GM12878 (cell line): ENCODE measurements at regions not wholly inside any gene's neighbourhood (a gene's known extent, or its start where the extent isn't known, plus 50 kb on each side); places are given as distances from the start of the nearest gene placed in this dataset.

Experiments used
- EZH2 ChIP-seq: IDR thresholded peaks from 2 replicates; pipeline ENCODE4 v1.6.1; 2012; ENCODE audit warnings: low read depth, mild to moderate bottlenecking, control low read depth, inconsistent platforms, low read length, borderline replicate concordance; ENCODE audit not compliant: control insufficient read depth
- JUND ChIP-seq: IDR thresholded peaks from 2 replicates; pipeline ENCODE4 v1.6.1; 2012; ENCODE audit warnings: low read depth, mild to moderate bottlenecking, low read length, improper control_type of control experiment, moderate library complexity
- MEF2A ChIP-seq: IDR thresholded peaks from 2 replicates; pipeline ENCODE4 v1.6.1; 2011; ENCODE audit warnings: low read depth, mild to moderate bottlenecking, low read length, moderate library complexity; ENCODE audit not compliant: insufficient read depth
- NFXL1 ChIP-seq: fragments of 450-650 bp; IDR thresholded peaks from 2 replicates; pipeline ENCODE4 v1.6.1; 2017; ENCODE audit warnings: antibody characterized with exemption, mild to moderate bottlenecking, borderline replicate concordance
- RBBP5 ChIP-seq: fragments of 200-600 bp; sonication (generic); conservative IDR thresholded peaks from 2 replicates; pipeline ENCODE4 v1.6.1; 2016
- SMAD5 ChIP-seq: IDR thresholded peaks from 2 replicates; pipeline ENCODE4 v1.6.1; 2016; ENCODE audit warnings: antibody characterized with exemption, low read depth
- YY1 ChIP-seq: IDR thresholded peaks from 2 replicates; pipeline ENCODE4 v1.6.1; 2011; ENCODE audit warnings: low read depth, mild to moderate bottlenecking, low read length
- TF ChIP-seq, protein P1 (sequence below): IDR thresholded peaks from 2 replicates; pipeline ENCODE4 v1.6.1; 2012; ENCODE audit warnings: improper control_type of control experiment, low read depth, low read length; ENCODE audit not compliant: insufficient replicate concordance
- TF ChIP-seq, protein P2 (sequence below): fragments of 450-650 bp; formaldehyde crosslinking; IDR thresholded peaks from 2 replicates; pipeline ENCODE4 v1.4.0; 2020; ENCODE audit warnings: mild to moderate bottlenecking, moderate library complexity

DNA sequence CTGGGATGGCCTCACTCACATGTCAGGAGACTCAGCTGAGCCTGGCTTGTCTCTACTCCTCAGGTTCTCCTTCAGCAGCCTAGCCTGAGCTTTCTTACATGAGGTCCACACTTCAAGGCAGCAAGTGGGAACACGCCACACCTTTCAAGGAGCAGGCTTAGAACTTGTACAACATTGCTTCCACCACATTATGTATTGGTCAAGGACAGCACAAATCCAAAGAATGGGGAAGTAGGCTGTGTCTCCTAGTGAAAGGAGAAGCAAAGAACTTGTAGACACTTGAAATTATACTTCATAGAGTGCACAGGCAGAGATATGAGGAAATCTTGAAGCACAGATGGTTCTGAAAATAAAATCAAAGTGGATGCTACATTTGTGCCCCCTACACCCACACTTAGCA is 120.9 kb upstream of the NOCT start (continued):
- TF ChIP-seq, protein P1, sequence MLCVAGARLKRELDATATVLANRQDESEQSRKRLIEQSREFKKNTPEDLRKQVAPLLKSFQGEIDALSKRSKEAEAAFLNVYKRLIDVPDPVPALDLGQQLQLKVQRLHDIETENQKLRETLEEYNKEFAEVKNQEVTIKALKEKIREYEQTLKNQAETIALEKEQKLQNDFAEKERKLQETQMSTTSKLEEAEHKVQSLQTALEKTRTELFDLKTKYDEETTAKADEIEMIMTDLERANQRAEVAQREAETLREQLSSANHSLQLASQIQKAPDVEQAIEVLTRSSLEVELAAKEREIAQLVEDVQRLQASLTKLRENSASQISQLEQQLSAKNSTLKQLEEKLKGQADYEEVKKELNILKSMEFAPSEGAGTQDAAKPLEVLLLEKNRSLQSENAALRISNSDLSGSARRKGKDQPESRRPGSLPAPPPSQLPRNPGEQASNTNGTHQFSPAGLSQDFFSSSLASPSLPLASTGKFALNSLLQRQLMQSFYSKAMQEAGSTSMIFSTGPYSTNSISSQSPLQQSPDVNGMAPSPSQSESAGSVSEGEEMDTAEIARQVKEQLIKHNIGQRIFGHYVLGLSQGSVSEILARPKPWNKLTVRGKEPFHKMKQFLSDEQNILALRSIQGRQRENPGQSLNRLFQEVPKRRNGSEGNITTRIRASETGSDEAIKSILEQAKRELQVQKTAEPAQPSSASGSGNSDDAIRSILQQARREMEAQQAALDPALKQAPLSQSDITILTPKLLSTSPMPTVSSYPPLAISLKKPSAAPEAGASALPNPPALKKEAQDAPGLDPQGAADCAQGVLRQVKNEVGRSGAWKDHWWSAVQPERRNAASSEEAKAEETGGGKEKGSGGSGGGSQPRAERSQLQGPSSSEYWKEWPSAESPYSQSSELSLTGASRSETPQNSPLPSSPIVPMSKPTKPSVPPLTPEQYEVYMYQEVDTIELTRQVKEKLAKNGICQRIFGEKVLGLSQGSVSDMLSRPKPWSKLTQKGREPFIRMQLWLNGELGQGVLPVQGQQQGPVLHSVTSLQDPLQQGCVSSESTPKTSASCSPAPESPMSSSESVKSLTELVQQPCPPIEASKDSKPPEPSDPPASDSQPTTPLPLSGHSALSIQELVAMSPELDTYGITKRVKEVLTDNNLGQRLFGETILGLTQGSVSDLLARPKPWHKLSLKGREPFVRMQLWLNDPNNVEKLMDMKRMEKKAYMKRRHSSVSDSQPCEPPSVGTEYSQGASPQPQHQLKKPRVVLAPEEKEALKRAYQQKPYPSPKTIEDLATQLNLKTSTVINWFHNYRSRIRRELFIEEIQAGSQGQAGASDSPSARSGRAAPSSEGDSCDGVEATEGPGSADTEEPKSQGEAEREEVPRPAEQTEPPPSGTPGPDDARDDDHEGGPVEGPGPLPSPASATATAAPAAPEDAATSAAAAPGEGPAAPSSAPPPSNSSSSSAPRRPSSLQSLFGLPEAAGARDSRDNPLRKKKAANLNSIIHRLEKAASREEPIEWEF = no peak
- TF ChIP-seq JUND = no peak
- TF ChIP-seq, protein P2, sequence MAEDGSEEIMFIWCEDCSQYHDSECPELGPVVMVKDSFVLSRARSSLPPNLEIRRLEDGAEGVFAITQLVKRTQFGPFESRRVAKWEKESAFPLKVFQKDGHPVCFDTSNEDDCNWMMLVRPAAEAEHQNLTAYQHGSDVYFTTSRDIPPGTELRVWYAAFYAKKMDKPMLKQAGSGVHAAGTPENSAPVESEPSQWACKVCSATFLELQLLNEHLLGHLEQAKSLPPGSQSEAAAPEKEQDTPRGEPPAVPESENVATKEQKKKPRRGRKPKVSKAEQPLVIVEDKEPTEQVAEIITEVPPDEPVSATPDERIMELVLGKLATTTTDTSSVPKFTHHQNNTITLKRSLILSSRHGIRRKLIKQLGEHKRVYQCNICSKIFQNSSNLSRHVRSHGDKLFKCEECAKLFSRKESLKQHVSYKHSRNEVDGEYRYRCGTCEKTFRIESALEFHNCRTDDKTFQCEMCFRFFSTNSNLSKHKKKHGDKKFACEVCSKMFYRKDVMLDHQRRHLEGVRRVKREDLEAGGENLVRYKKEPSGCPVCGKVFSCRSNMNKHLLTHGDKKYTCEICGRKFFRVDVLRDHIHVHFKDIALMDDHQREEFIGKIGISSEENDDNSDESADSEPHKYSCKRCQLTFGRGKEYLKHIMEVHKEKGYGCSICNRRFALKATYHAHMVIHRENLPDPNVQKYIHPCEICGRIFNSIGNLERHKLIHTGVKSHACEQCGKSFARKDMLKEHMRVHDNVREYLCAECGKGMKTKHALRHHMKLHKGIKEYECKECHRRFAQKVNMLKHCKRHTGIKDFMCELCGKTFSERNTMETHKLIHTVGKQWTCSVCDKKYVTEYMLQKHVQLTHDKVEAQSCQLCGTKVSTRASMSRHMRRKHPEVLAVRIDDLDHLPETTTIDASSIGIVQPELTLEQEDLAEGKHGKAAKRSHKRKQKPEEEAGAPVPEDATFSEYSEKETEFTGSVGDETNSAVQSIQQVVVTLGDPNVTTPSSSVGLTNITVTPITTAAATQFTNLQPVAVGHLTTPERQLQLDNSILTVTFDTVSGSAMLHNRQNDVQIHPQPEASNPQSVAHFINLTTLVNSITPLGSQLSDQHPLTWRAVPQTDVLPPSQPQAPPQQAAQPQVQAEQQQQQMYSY (CRISPR knock-in tag) = no peak
- TF ChIP-seq NFXL1 = no peak
- no peak for TF ChIP-seq EZH2
- TF ChIP-seq RBBP5 = no peak
- TF ChIP-seq MEF2A = no peak
- TF ChIP-seq YY1 = no peak
- TF ChIP-seq SMAD5 = no peak
